HG03432 (cell line): ENCODE measurements at regions not wholly inside any gene's neighbourhood (a gene's known extent, or its start where the extent isn't known, plus 50 kb on each side); places are given as distances from the start of the nearest gene placed in this dataset.
"Not testable (repeated sequence)": the region's sequence is repeated elsewhere in the genome, so short reads cannot be mapped to it uniquely, and the experiment has no call there.

Experiments
- ATAC-seq: cut with Tn5 transposase; IDR thresholded peaks from one replicate; pipeline ENCODE4 v1.9.1; 2021; ENCODE audit warnings: mild to moderate bottlenecking, moderate library complexity; ENCODE audit not compliant: unreplicated experiment

GRCh38 chr6:156455847-156456246, 321.3 kb upstream of the ARID1B start:
- no peak for ATAC-seq

GRCh38 chr6:156454867-156455266, 322.3 kb upstream of the ARID1B start:
- no peak for ATAC-seq

GRCh38 chr6:156451726-156452125, 325.5 kb upstream of the ARID1B start:
- no peak for ATAC-seq

DNA sequence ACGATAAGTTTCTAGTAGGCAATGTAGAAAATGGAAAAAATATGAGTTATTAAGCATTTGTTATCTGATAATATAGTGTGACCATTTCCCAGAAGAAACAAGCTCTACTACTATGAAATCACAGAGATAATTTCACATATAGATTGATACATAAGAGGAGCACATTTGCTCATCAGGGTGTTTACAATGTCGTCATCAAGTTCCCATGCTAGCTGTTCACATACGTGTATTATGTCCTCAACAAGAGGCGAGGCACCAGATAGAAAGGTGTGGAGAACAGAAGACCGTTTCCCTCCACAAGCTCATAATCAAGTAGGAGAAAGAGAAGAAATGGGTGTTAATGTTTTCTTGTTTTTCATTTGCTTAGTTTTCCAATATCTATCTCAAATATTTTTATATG, 326.1 kb upstream of the ARID1B start:
- no peak for ATAC-seq

- no peak for ATAC-seq
Measured at GRCh38 chr6:156450421-156450820, 326.8 kb upstream of the ARID1B start.

DNA sequence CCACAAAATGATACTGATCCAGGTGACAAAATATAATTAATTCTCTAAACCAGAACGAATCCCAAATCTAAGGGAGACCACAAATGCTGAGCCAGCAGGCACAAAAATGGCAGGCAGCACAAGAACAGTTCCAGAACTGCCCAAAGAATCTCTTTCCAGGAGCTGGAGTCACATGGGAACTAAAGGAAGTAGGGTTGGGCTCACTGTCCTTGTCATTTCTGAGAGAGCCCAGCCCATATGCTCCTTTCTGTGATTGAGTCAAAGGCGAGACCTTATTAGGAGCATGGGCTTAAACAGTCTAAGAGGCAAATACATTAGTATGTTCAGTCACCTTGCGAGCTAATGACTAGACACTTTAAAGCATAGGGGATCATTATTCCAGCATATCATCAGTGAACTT, 327.6 kb upstream of the ARID1B start:
- ATAC-seq, result no peak

- ATAC-seq, result no peak
Measured at GRCh38 chr6:156449128-156449527, 328.1 kb upstream of the ARID1B start.

- no peak for ATAC-seq
Measured at GRCh38 chr6:156448579-156448978, 328.6 kb upstream of the ARID1B start.

DNA sequence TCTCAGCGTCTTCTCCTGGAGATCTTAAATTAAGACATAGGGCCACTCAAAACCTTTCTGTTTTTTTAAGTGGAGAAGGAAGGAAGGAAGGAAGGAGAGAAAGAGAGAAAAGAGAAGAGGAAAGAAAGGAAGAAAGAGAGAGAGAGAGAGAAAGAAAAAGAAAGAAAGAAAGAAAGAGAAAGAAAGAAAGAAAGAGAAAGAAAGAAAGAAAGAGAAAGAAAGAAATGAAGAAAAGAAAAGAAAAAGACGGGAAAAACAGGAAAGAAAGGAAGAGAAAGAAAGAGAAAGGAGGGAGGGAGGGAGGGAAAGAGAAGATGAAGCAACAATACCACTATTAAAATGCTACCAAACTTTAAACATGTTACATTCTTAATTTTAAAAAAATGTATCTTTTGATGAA, 336.5 kb upstream of the ARID1B start:
- ATAC-seq, result no peak

DNA sequence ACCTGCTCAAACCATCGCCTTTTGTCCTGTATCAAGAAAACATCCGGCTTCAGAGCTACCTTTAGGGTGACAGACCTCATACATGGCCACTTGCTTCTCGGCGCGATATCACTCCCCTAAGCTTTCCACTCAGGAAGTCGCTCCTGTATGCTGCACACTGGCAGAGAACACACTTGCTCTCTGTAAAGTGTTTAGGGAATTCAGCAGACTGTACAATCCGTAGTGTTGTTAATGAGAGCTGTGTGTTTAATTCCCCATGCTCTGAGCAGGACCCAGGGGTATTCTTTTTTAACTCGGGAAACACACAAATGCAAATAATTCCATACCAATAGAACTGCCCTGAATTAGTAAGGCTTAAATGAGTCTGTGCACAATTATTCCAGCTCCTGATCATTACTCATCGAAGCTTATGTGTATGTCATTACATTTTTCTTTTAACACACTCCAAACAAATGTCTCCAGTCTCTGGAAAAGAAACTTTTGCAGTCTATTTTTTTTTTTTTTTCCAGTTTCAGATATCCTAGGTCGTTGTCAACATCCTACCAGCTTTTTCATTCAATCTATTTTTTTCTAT, 338.7 kb upstream of the ARID1B start:
- no peak for ATAC-seq

GRCh38 chr6:156437121-156437879, 339.9 kb upstream of the ARID1B start:
- ATAC-seq, result no peak

DNA sequence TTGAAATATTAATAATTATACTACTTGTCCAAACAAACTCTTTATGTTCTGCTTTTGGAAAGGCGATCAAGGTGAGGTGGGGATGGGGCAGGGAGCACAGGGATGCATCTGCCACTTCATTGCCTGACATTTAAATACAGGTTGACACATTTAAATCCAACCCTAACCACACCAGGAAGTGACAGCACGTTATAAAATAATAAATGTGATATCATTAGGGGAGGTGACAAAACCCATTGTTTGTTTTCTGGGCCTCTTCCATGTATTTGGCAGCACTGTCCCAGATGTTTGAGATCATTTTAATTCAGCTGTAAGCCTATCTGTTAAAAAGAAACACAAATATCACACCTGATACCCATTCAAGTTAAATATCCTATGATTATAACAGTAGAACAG, 342.4 kb upstream of the ARID1B start:
- ATAC-seq, result no peak

DNA sequence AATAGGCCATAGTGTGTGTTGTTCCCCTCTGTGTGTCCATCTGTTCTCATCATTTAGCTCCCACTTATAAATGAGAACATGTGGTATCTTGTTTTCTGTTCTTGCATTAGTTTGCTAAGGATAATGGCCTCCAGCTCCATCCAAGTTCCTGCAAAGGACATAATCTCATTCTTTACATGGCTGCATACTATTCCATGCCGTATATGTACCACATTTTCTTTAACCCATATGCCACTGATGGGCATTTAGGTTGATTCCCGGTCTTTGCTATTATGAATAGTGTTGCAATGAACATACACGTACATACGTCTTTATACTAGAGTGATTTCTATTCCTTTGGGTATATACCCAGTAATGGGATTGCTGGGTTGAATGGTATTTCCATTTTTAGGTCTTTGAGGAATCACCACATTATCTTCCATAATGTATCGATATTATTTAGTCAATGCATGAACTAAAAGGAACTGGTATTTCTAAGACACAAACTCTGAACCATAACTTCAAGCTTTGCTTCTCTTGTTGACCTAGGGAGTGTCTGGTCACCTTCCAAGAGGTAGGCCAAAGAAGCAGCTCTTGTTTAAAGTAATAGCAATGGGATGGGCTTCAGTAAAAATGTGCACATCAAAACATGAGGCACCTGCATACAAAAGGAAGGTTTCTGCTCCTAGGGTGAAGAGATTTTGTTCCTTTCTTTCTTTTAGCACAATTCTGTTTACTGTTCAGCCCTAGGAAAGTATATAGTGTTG, 343.0 kb upstream of the ARID1B start:
- no peak for ATAC-seq

GRCh38 chr6:156432543-156432942, 344.6 kb upstream of the ARID1B start:
- no peak for ATAC-seq

DNA sequence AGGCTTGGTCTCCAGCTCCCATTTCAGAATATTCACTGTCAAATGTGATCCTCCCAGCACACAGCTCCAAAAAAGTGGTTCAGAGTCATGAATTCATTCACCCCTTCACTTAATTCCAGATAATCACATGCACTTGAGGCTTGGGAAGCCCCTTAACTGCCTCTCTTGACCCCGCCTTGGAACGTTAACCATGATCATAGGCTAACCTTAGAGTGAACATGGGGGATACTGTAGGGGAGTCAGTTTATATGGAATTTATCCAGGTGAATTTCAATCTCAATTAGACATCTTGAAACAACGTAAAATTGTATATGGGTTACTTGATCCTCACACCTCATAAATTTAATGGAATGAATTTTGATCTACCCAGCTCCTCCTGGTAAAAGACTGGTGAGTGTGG, 346.8 kb upstream of the ARID1B start:
- no peak for ATAC-seq

- no peak for ATAC-seq
Measured at GRCh38 chr6:156427345-156427744, 349.8 kb upstream of the ARID1B start.

DNA sequence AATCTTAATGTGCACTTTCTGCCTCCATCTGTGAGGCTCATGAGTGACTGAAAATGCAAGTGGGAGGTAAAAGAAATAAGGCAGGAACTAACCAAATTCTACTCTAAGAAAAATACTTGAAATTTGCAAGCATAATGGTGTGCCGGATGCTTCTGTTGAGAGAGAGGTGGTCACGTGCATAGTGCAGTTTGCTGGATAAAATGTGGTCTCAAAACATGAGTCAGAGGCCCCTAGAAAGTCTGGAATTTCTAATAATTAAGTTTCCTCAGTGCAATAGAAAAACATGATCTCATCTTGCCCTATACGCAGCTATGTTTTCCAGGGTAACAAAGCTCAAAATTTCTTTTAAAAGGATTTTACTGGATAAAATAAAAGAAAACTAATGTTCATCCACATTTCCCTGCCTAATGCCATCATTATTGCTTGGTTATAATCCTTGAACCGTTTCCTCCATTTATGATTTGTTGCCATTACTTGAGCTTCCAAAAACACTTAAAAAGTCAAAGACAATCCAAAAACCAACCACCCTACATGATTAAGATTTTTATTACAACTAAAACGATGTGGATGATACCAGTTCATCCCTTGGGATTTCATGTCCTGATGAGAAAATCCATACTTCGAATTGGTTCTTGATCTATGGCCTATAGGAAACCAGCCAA, 351.7 kb upstream of the ARID1B start:
- ATAC-seq, result no peak

DNA sequence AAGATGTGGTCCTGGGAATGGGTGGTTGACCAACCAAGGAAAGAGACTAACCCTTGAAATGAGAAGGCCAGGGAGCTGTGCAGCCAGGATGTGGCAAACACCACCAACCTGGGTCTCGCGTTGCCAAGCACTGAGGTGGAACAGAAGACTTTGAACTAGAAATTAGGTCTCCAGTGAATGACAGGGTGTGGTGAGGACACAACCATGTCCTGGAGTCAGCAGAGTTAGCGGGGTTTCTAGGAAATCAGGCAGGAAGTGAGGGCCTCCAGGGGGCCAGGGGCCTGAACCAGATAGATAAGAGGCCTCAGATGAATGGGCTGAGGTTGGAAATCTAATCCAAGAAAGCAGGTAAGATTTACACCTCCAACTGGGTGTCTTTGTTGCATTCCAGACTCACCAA, 353.3 kb upstream of the ARID1B start:
- ATAC-seq, result no peak

- ATAC-seq, result no peak
Measured at GRCh38 chr6:156423075-156423474, 354.1 kb upstream of the ARID1B start.

GRCh38 chr6:156421933-156422332, 355.2 kb upstream of the ARID1B start:
- ATAC-seq, result no peak

DNA sequence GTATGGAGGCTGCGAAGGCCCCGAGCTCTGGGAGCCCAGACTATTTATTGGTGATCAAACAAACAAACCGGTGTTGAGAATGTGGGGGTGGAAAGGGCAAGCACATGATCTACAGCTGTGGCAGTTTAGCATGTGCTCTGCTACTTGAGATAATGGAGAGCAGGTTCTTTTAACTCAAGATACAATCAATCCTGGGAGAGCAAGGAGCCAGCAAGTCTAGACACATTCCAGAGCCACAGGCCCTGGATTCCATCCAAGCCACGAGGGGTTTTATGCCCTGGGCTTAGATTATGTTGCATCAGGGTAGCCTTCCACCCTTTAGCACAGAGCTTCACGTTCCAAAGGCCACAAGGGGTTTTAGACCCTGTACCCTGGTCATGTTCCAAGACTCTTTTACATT, 355.9 kb upstream of the ARID1B start:
- not testable (repeated sequence) for ATAC-seq
